Chondrocyte (in vitro differentiated cells): ENCODE measurements at regions not wholly inside any gene's neighbourhood (a gene's known extent, or its start where the extent isn't known, plus 50 kb on each side); places are given as distances from the start of the nearest gene placed in this dataset.
A peak's percentile ranks its signal among the peaks of the same experiment; 100 is the strongest.

Experiments
- DNase-seq: peaks from one replicate; pipeline ENCODE4 v3.0.0; 2021; ENCODE audit warnings: mixed read lengths, low spot score
- H3K27ac Mint-ChIP-seq: one replicate; pipeline ENCODE4 v1.8.0; 2021; ENCODE audit warnings: mild to moderate bottlenecking, moderate library complexity, mixed read lengths; ENCODE audit not compliant: unreplicated experiment
- H3K27me3 Mint-ChIP-seq: 2 replicates; pipeline ENCODE4 v1.8.0; 2021; ENCODE audit warnings: low read depth, mixed read lengths
- H3K36me3 Mint-ChIP-seq: 2 replicates; pipeline ENCODE4 v1.8.0; 2021; ENCODE audit warnings: low read depth, mixed read lengths
- H3K4me1 Mint-ChIP-seq: 2 replicates; pipeline ENCODE4 v1.8.0; 2021; ENCODE audit warnings: low read depth, mild to moderate bottlenecking, mixed read lengths
- H3K4me3 Mint-ChIP-seq: one replicate; pipeline ENCODE4 v1.8.0; 2021; ENCODE audit warnings: mild to moderate bottlenecking, moderate library complexity, mixed read lengths; ENCODE audit not compliant: unreplicated experiment
- H3K9me3 Mint-ChIP-seq: 2 replicates; pipeline ENCODE4 v1.8.0; 2021; ENCODE audit warnings: low read depth, mixed read lengths
- CTCF ChIP-seq: fragments of 200-600 bp; sonication (generic); IDR thresholded peaks from 2 replicates; pipeline ENCODE4 v1.5.0; 2021; ENCODE audit warnings: antibody characterized with exemption, mild to moderate bottlenecking, moderate library complexity

- Mint-ChIP-seq H3K4me3 (no peak overlapping the region), H3K4me1 (peaks cover 18% of the 10 kb centered on the region), H3K27me3 (no peaks in the 10 kb centered on the region), H3K9me3 (peaks cover 3% of the 10 kb centered on the region), H3K27ac (no peak overlapping the region), H3K36me3 (no peaks in the 10 kb centered on the region)
- DNase-seq, result no peak
- TF ChIP-seq CTCF, result no peak
Observed at GRCh38 chr13:83221256-83221655, 661.0 kb downstream of the SLITRK1 start.

- Mint-ChIP-seq H3K9me3 (peaks cover 3% of the 10 kb centered on the region), H3K4me3 (no peak overlapping the region), H3K27ac (no peak overlapping the region), H3K4me1 (peaks cover 28% of the 10 kb centered on the region), H3K36me3 (no peaks in the 10 kb centered on the region), H3K27me3 (no peaks in the 10 kb centered on the region)
- no peak for DNase-seq
- no peak for TF ChIP-seq CTCF
Observed at GRCh38 chr13:83220241-83220640, 662.0 kb downstream of the SLITRK1 start.

- Mint-ChIP-seq H3K4me1 (peaks cover 33% of the 10 kb centered on the region), H3K4me3 (no peak overlapping the region), H3K27ac (no peak overlapping the region), H3K9me3 (peaks cover 5% of the 10 kb centered on the region), H3K36me3 (no peaks in the 10 kb centered on the region), H3K27me3 (no peaks in the 10 kb centered on the region)
- DNase-seq, result no peak
- TF ChIP-seq CTCF, result no peak
Observed at GRCh38 chr13:83219832-83220231, 662.4 kb downstream of the SLITRK1 start.

- H3K27ac Mint-ChIP-seq, result peak overlapping the region; percentile 9
- no peak for TF ChIP-seq CTCF
- peaks cover 1% of the 10 kb centered on the region for H3K36me3 Mint-ChIP-seq
- H3K27me3 Mint-ChIP-seq, result no peaks in the 10 kb centered on the region
- peaks cover 39% of the 10 kb centered on the region for H3K4me1 Mint-ChIP-seq
- DNase-seq, result no peak
- peaks cover 14% of the 10 kb centered on the region for H3K9me3 Mint-ChIP-seq
- H3K4me3 Mint-ChIP-seq, result no peak overlapping the region
Observed at GRCh38 chr13:83216479-83217245, 665.6 kb downstream of the SLITRK1 start.

- Mint-ChIP-seq H3K27me3 (no peaks in the 10 kb centered on the region), H3K27ac (peak overlapping the region; percentile 78), H3K36me3 (peaks cover 4% of the 10 kb centered on the region), H3K4me1 (peaks cover 47% of the 10 kb centered on the region), H3K9me3 (peaks cover 22% of the 10 kb centered on the region), H3K4me3 (no peak overlapping the region)
- DNase-seq, result no peak
- no peak for TF ChIP-seq CTCF
Observed at GRCh38 chr13:83215627-83216026, 666.6 kb downstream of the SLITRK1 start.
